SKM-1 (cell line): ENCODE measurements at regions not wholly inside any gene's neighbourhood (a gene's known extent, or its start where the extent isn't known, plus 50 kb on each side); places are given as distances from the start of the nearest gene placed in this dataset.
"Not testable (repeated sequence)": the region's sequence is repeated elsewhere in the genome, so short reads cannot be mapped to it uniquely, and the experiment has no call there.

Experiments
- DNase-seq: peaks from one replicate; lab custom pipeline; 2025; ENCODE audit not compliant: unreplicated experiment; lab: John Stamatoyannopoulos, UW

DNA sequence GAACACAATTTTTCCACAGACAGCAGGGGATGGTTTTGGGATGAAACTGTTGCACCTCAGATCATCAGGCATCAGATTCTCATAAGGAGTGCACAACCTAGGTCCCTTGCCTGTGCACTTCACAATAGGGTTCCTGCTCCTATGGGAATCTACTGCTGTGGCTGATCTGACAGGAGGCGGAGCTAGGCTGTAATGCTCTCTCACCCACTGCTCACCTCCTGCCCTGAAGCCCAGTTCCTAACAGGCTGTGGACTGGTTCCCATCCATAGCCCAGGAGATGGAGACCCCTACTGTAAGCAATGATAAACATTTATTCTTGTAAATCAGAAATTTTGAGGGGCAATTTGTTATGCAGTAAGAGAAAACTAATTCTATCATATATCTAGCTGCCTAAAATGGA, 1234.7 kb downstream of the SLITRK1 start:
- no peak for DNase-seq

DNA sequence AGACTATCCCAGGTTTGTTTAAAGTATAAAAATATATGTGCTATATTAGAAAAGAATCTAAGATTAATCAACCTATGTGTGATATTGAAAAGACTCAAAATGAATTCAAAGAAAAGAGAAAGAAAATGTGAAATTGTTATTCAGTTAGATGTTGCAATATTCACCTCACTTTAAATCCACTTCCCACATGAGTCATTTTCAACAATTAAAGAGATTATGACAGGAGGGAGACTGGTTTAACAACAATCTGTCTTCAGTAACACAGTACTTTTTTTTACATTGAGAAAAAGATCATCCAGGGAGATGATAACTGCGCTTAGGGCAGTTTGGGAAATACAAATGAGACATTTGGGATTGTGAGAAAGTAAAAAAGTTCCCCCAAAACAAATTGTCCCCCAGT, 1246.2 kb downstream of the SLITRK1 start:
- DNase-seq: peak; percentile 8

- no peak for DNase-seq
These were observed 1247.3 kb downstream of the SLITRK1 start for GRCh38 chr13:82634946-82635345.

DNA sequence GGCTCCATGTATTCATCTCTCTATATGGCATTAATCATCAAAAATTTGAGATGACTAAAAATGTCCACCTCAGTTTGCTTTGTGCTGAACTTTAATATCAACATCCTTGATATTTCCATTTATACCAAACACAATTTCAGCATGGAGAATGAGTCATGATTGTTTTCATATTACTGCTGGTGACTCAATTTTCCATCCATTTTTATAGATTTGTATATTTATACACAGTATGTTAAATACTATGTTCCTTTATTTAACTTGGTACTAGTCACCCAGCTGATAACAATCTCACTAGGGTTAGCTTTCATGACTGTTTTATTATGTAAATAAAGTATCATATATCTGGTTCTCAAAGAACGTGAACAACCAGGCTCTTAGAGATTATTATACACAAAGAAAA, 1255.1 kb downstream of the SLITRK1 start:
- no peak for DNase-seq

DNA sequence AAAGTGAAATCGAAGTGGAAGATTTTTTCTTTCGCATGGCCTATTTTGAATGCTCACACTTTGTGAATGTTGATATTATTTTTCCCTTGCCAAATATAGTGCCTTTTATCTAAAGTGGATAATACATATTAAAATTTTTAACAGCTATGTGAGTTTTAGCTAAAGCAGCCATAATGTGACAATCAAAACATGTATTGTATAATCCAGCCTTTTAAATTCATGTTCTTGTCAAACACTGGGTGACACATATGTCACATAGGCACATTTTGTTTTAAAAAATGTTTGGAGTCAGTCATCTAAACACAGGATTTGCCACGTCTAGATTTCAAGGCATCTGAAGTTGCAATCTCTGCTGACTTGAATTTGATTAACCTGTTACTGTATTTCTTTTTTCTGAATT, 1256.6 kb downstream of the SLITRK1 start:
- DNase-seq: no peak

GRCh38 chr13:82615043-82615442, 1267.2 kb downstream of the SLITRK1 start:
- DNase-seq: no peak

GRCh38 chr13:82614086-82614485, 1268.2 kb downstream of the SLITRK1 start:
- DNase-seq: no peak

DNA sequence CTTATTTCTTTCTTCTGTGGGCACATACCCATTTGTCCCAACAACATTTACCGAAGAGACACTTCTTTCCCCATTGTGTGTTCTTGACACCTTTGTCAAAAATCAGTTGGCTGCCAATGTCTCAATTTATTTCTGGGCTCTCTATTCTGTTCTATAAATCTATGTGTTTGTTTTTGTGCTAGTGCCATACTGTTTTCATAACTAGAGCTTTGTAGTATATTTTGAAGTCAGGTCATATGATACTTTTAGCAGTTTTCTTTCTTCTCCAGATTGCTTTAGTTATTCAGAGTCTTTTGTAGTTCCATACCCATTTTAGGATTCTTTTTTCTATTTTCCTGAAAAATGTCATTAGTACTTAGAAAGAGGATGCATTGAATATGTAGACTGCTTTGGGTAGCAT, 1276.3 kb downstream of the SLITRK1 start:
- no peak for DNase-seq

DNA sequence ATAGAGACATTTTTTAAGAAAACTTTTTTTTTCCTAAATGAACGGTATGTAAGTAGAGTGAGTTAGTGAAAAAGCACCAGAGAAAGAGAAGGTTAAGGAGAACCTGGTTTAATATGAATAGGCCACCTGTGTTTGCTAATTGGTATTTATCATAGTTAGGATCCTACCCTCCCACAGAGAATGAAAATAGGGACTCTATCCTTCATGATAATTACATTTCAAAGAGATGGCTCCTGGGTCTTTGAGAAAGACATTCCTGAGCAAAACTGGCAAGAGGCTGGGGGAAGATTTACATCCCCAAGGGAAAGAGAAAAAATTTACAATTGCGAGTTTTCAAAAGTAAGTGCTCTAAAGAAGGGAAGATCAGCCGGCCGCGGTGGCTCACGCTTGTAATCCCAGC, 1284.5 kb downstream of the SLITRK1 start:
- no peak for DNase-seq

- no peak for DNase-seq
These were observed 1289.0 kb downstream of the SLITRK1 start for GRCh38 chr13:82593239-82593638.

DNA sequence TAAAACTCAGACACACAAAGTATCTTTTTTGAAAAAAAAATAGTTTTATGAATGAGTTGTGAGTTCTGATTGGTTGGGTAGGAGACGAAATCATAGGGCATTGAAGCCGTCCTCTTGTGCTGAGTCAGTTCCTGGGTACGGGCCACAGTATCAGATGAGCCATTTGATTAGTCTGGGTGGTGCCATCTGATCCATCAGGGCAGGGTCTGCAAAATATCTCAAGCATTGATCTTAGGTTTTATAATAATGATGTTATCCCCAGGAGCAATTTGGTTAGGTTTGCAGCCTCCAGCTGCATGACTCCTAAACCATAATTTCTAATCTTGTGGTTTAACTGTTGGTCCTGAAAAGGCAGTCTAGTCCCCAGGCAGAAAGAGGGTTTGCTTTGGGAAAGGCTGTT, 1310.6 kb downstream of the SLITRK1 start:
- DNase-seq: no peak

DNA sequence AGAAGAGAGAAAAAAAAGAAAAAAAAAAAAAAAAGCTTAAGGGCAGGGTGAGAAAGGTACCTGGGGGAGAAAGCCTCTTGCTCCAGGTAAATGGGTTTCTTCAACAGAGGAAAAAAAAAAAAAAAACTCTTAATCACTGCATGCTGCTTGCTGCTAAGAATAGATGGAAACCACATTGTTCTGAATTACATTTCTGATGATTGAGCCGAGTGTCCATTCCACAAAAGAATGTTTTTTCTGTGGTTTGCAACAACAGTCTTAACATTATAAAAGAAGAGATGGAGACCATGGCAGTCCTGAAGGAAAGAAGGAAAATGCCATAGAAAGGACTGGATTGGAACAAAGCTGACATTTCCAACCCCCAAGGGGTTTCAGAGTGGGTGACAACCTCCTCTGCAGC, 1312.7 kb downstream of the SLITRK1 start:
- no peak for DNase-seq

- no peak for DNase-seq
These were observed 1315.4 kb downstream of the SLITRK1 start for GRCh38 chr13:82566864-82567263.

GRCh38 chr13:82565201-82565600, 1317.1 kb downstream of the SLITRK1 start:
- DNase-seq: no peak

- DNase-seq: no peak
These were observed 1321.4 kb downstream of the SLITRK1 start for GRCh38 chr13:82560889-82561288.

DNA sequence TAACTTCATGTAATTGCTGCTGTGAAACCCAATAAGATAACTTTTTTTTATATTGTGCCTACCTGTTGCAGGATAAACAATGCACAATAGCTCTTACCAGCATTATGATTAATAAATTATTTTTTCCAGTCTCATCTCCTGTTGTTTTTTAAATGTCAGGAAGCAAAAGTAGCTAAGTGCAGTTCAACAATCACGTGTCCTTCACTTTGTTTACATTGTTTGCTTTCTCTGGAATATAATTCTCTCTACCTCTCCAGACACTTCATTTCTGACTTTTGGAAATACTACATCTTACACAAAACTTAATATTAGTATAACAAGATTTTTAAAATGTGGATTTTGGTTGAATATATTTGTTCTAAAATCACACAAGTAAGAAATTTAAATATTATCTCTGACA, 1359.4 kb downstream of the SLITRK1 start:
- no peak for DNase-seq

- DNase-seq: no peak
These were observed 1375.4 kb downstream of the SLITRK1 start for GRCh38 chr13:82506805-82507414.

- no peak for DNase-seq
These were observed 1380.4 kb downstream of the SLITRK1 start for GRCh38 chr13:82501834-82502233.

DNA sequence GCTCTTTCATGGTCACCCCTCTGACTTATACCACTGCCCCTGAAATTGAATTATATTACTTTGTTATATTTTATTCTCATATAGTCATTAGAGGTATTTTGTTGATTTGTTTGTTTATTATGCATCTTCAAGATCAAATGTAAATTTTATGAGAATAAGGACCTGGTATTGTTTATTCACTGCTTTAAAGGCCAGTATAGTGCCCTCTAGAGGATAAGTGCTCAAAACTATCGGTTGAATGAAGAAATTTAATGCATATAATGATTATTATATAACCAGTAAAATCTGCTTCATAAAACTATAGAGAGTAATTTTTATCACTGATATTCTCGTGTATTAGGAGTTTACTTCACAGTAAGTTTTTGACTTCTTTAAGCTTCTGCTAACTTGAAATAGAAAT, 1401.9 kb downstream of the SLITRK1 start:
- DNase-seq: no peak

- DNase-seq: no peak
These were observed 1404.8 kb downstream of the SLITRK1 start for GRCh38 chr13:82477436-82477835.

DNA sequence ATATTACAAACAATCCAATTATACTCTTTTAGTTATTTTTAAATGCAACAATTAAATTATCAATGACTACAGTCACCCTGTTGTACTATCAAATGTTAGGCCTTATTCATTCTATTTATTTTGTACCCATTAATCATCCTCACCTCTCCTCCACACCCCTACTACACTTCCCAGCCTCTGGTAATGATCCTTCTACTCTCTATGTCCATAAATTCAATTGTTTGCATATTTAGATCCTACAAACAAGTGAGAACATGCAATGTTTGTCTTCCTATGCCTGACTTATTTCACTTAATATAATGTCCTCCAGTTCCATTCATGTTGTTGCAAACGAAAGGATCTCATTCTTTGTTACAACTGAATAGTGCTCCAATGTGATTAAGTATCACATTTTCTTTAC, 1414.6 kb downstream of the SLITRK1 start:
- no peak for DNase-seq

DNA sequence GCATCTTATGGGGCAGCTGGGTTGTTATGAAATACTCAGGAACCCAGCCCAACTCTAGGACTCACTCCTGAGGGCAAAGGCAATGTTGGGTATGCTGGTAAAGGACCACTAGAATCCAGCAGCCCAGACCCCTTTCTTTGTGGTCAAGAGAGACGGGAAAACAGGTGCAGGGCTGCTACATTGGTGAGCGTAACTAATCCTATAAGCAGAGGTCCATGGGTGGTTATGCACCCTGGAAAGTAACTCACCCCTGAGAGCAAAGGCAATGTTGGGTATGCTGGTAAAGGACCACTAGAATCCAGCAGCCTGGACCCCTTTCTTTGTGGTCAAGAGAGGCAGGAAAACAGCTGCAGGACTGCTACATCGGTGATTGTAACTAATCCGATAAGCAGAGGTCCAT, 1422.7 kb downstream of the SLITRK1 start:
- not testable (repeated sequence) for DNase-seq

GRCh38 chr13:82458169-82458568, 1424.1 kb downstream of the SLITRK1 start:
- DNase-seq: no peak

DNA sequence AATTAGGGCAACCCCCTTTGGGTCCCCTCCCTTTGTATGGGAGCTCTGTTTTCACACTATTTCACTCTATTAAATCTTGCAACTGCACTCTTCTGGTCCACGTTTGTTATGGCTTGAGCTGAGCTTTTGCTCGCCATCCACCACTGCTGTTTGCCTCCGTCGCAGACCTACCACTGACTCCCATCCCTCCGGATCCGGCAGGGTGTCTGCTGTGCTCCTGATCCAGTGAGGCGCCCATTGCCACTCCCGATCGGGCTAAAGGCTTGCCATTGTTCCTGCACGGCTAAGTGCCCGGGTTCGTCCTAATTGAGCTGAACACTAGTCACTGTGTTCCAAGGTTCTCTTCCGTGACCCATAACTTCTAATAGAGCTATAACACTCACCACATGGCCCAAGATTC, 1424.7 kb downstream of the SLITRK1 start:
- not testable (repeated sequence) for DNase-seq
